NCI-H774 (cell line): ENCODE measurements at regions not wholly inside any gene's neighbourhood (a gene's known extent, or its start where the extent isn't known, plus 50 kb on each side); places are given as distances from the start of the nearest gene placed in this dataset.

Experiments used
- DNase-seq: peaks from one replicate; lab custom pipeline; 2025; lab: John Stamatoyannopoulos, UW

- no peak for DNase-seq
These were observed 666.8 kb upstream of the NDST4 start for GRCh38 chr4:115780268-115780667.

- no peak for DNase-seq
These were observed 656.7 kb upstream of the NDST4 start for GRCh38 chr4:115770046-115770543.

GRCh38 chr4:115769396-115769795 is 656.0 kb upstream of the NDST4 start:
- no peak for DNase-seq

- no peak for DNase-seq
These were observed 649.6 kb upstream of the NDST4 start for GRCh38 chr4:115763051-115763450.

GRCh38 chr4:115759231-115759630 is 645.8 kb upstream of the NDST4 start:
- DNase-seq, result no peak

- DNase-seq, result no peak
These were observed 636.0 kb upstream of the NDST4 start for GRCh38 chr4:115749404-115749803.

GRCh38 chr4:115740806-115741205 is 627.4 kb upstream of the NDST4 start:
- no peak for DNase-seq

- DNase-seq, result no peak
These were observed 616.4 kb upstream of the NDST4 start for GRCh38 chr4:115729739-115730266.

GRCh38 chr4:115723621-115724020 is 610.2 kb upstream of the NDST4 start:
- no peak for DNase-seq

- no peak for DNase-seq
These were observed 607.2 kb upstream of the NDST4 start for GRCh38 chr4:115720611-115721010.

GRCh38 chr4:115711575-115711974 is 598.2 kb upstream of the NDST4 start:
- DNase-seq, result no peak

- no peak for DNase-seq
These were observed 575.5 kb upstream of the NDST4 start for GRCh38 chr4:115688961-115689360.

GRCh38 chr4:115687052-115687755 is 573.8 kb upstream of the NDST4 start:
- DNase-seq, result no peak

- no peak for DNase-seq
These were observed 565.1 kb upstream of the NDST4 start for GRCh38 chr4:115678425-115678941.

- no peak for DNase-seq
These were observed 562.3 kb upstream of the NDST4 start for GRCh38 chr4:115675719-115676118.

- no peak for DNase-seq
These were observed 561.1 kb upstream of the NDST4 start for GRCh38 chr4:115674485-115674884.

GRCh38 chr4:115671581-115671980 is 558.2 kb upstream of the NDST4 start:
- peak; percentile 1 for DNase-seq

GRCh38 chr4:115670930-115671329 is 557.5 kb upstream of the NDST4 start:
- no peak for DNase-seq

- DNase-seq, result no peak
These were observed 555.0 kb upstream of the NDST4 start for GRCh38 chr4:115668396-115668795.

- DNase-seq, result no peak
These were observed 550.9 kb upstream of the NDST4 start for GRCh38 chr4:115664285-115664684.

GRCh38 chr4:115660465-115660864 is 547.0 kb upstream of the NDST4 start:
- DNase-seq, result no peak

GRCh38 chr4:115657991-115658650 is 544.7 kb upstream of the NDST4 start:
- DNase-seq, result no peak

GRCh38 chr4:115655626-115656025 is 542.2 kb upstream of the NDST4 start:
- DNase-seq, result no peak
